ENCODE measurements at regions not wholly inside any gene's neighbourhood (a gene's known extent, or its start where the extent isn't known, plus 50 kb on each side); places are given as distances from the start of the nearest gene placed in this dataset.
"Not testable (repeated sequence)": the region's sequence is repeated elsewhere in the genome, so short reads cannot be mapped to it uniquely, and the experiment has no call there.

- no peak for DNase-seq (ENCODE audit: low spot score)
Measured at GRCh38 chr12:127503246-127503645, 763.7 kb upstream of the TMEM132C start.

DNA sequence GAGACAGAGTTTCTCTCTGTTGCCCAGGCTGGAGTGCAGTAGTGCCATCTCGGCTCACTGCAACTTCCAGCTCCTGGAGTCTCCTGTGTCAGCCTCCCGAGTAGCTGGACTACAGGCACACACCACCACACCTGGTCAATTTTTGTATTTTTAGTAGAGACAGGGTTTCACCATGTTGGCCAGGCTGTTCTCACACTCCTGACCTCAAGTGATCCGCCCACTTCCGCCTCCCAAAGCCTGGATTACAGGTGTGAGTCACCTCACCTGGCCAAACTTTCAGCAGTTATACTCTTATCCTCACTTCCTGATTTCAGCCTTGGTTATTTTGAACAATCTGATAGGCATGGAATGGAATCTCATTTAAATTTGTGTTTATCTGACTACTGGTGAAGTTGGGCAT lies 763.0 kb upstream of the TMEM132C start:
- DNase-seq (ENCODE audit: low spot score), result not testable (repeated sequence)

DNA sequence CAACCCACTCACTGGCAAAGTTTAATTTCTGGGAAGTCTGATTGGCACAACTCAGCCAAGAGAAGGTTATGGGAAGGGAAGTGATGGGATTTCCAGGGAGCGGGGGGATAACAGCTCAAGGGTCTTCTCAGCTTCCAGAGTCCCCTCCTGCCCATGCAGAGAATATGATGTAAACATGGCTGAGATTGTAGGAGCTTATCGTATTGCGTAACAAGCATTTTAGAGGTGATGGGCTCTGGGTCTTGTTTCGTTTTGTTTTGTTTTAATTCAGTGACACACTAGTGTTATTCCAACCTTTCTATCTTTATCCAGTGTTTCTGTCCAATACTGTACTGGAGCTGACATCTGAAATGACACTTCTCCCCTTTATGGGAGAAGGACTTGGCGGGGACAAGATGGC lies 762.1 kb upstream of the TMEM132C start:
- DNase-seq (ENCODE audit: low spot score), result no peak

GRCh38 chr12:127507341-127507740 lies 759.6 kb upstream of the TMEM132C start:
- no peak for DNase-seq (ENCODE audit: low spot score)

GRCh38 chr12:127509066-127509778 lies 757.7 kb upstream of the TMEM132C start:
- DNase-seq (ENCODE audit: low spot score), result no peak

DNA sequence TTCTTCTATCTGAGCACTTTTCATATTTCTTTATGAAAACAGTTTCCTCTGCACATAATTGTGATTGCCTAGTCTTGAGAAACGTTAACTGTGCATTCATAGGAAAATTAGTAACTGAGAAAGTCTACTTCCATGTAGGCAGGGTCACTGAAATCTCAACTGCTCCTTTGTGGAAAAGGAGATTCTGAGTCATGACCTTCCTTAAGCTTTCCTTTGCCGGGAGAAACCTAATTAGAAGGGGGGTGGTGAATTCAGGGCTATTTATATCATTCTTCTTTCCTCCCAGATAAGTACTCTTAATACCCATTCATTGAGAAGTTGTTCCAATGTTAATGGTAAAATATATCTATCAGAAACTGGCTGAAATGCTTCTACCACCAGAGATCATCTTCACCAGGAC lies 751.0 kb upstream of the TMEM132C start:
- no peak for DNase-seq (ENCODE audit: low spot score)

GRCh38 chr12:127516467-127516866 lies 750.5 kb upstream of the TMEM132C start:
- no peak for DNase-seq (ENCODE audit: low spot score)

DNA sequence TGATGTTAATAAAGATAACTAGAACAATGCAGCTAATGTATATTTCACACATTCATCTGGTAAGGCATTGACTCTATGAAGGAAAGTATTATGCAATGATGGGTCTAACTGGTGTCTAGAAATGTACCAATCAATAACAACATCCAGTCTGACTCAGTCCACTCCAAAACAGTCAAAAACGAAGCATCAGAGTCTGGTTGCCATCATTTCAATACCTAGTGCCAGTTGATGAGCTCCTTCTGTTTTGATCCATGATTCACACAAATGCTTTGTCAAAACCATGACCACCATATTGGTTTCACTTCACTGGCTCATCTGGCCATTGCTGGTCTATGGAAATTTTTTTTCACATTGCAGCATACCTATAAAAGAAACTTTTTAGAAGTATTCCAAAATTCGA lies 747.2 kb upstream of the TMEM132C start:
- no peak for DNase-seq (ENCODE audit: low spot score)

DNA sequence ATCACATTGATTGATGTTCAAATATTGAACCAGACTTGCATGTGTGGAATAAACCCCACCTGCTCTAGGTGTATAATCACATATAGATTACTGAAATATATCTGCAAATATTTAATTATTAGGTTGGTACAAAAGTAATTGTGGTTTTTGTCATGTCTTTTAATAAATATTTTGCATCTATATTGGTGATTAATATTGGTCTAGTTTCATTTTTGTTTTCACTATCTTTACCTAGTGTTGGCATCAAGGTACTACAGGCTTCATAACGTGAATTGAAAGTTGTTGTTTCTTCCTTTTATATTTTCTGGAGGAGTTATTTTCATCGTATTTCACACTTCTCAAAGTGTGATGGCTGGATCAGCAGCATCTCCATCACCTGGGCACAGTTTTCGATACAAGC lies 740.0 kb upstream of the TMEM132C start:
- DNase-seq (ENCODE audit: low spot score), result no peak

DNA sequence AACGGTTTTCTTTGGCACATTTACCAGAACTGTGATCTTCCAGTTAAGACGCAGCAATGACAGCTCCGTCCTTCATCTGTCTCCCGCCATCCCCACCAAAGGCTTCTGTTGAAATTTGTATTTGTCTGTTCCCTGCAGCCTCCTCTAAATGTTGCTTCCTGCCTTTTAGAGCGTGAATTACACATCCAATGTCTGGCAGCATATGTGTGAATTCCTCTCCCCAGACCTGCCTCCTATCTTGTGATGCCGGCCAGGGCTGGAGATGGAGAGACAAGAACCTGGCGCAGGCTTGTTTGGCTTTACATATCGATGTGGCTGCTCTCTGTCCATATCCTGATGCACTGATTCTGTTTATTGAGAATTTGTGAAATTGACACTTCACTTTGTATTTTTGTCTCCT lies 738.4 kb upstream of the TMEM132C start:
- no peak for DNase-seq (ENCODE audit: low spot score)

GRCh38 chr12:127531542-127531941 lies 735.4 kb upstream of the TMEM132C start:
- DNase-seq (ENCODE audit: low spot score), result no peak

DNA sequence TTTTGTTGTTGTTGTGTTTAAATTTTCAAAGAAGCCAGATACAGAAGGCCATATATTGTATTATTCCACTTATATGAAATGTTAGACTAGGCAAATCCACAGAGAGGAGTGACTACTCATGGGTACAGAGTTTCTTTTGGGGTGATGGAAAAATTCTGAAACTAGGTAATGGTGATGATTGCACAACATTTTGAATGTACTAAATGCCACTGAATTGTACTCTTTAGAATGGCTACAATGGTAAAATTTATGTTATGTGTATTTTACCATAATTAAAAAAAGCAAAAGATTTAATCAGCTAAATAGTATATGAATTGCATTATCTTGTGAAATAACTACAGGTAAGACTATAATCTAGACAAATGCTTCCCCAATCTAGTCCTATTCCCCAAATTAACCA lies 733.6 kb upstream of the TMEM132C start:
- no peak for DNase-seq (ENCODE audit: low spot score)

DNA sequence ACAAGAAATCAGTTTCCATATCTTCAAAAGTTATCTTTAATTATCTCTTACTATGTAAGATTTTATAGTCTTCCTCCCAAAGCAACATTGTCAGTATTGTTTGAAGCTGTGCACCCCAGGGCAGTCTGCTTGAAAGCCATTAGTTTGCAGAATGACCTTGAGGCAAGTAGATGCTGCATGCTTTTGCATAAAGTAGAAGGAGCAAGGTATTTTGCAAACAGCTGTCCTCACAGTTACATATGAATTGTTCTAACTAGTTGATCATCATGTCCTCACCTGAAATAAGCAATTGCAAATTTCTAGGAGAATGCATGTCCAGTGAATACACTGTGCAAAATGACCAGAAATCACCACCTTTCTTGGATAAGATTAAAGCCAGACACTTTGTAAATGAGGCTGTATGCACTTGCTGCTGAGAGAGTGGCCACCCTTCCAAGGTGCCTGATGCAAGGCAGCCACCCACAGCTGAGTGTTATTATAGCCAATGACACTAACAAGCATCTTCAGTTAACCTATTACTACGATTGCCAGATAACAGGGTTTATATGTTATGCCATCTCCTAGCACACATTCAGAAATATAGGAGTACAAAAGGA lies 730.0 kb upstream of the TMEM132C start:
- DNase-seq (ENCODE audit: low spot score), result no peak

GRCh38 chr12:127538316-127538715 lies 728.7 kb upstream of the TMEM132C start:
- DNase-seq (ENCODE audit: low spot score), result no peak

DNA sequence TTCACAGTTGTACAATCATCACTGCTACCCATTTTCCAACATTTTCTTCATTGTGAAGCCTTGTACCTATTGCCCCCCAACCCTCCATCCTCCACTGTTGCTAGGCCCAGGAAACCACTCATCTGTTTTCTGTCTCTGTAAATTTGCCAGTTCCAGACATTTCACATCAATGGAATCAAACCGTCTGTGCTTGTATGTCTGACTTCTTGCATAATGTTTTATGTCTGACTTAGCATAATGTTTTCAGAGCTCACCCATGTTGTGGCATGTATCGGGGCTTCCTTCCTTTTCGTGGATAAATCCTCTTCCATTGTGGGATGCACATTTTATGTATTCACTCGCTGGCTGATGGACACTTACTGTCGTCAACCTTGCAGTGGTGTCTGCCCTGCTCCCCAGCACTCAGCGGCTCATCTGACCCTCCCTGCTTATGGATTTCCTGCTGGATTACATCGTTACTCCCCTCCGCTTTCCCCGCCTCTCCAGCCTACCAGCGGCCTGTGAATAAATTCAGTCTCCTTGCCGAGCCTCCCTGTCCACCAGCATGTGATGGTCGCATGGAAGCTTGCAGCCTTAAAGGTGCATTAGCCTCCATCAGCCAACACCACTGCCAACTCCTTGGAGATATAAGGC lies 727.6 kb upstream of the TMEM132C start:
- peak; percentile 6 for DNase-seq (ENCODE audit: low spot score)

DNA sequence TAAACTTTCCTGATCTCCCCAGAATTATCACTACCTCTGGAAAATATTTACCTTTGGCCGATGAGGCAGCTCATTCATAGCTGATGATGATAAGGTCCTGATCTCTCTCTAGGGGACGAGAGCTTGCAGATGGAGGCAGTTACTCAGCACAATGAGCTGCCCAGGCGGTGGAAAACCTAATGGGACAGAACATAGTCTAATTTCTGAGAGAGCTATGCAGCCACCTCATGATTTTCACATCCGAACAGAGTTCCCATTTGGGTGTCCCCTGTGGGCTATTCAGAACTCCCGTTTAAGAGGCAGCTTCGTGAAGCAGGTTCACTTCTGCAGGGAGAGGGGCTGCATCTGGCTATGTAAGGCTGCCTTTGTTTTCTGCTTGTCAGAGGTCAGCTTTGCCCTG lies 724.6 kb upstream of the TMEM132C start:
- DNase-seq (ENCODE audit: low spot score), result no peak

- DNase-seq (ENCODE audit: low spot score), result no peak
Measured at GRCh38 chr12:127542931-127543330, 724.0 kb upstream of the TMEM132C start.

DNA sequence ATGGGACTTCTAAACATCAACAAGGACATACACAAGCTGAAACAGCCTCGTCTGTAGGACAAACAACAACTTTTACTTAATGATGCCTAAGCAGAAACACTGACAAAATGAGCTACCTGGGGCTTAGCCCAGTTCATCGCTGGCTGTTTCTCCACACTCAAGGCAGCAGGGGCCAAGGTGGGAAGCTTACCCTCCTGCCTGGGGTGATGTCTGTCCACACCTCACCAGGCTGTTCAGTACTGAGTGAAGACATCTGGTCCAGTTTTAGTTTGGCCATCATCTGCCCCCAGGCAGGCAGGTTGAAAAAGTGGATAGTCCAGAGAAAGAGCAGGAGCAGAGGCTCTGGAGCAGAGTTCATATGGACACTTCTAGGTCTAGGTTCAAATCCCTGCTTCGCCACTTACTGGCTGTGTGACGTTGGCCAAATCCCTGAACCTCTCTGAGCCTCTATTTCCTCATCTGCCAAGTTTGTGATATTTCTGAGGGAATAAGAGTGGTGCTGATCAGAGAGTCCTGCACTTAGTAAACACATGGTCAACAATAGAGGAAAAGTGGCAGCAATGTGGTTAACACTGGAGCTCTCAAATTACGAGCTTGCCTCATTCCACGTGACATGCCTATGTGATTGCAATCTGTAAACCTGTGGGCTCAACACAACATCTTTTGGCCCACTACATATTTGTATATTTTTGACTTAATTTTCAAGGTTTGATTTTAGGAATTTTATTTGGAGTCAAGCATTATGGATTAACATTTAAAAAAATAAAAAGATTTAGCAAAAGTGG lies 720.1 kb upstream of the TMEM132C start:
- no peak for DNase-seq (ENCODE audit: low spot score)

DNA sequence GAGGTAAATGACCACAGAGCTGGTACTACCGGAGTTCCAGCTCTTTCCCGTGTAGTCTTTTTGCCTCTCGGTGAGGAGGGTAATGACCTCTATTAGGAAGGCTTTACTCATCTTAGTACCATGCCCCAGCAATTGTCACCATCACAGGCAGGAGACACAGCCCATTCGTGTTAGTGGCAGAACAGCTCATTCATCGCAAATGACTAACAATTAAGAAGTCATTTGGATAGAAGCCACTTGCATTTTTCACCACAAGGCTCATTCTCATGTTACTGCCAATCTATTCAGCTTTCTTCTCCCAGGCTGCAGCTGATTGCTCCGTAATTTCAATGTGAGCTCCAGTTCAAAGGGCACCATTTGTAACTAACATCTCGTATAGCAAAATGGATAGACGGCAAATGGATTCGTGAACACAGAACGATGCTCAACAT lies 718.8 kb upstream of the TMEM132C start:
- DNase-seq (ENCODE audit: low spot score), result no peak

GRCh38 chr12:127550271-127550670 lies 716.7 kb upstream of the TMEM132C start:
- DNase-seq (ENCODE audit: low spot score), result no peak

DNA sequence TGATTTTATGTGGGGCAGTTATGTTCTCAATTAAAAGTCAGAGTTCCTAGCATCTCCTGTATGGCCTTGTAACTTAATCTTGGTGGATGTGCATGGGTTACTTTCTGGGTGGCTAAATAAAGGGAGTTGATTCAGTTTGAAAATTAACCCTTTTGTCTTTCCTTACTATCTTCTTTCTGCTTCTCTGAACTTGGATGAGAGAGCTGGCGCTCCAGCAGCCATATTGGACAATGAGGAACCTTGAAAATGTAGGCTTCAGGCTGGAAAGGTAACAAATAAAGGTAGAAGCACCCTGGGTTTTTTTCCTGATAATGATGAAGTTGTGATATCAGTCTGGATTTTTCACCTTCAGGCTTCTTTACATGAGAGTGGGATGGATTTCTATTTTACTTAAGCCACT lies 714.1 kb upstream of the TMEM132C start:
- no peak for DNase-seq (ENCODE audit: low spot score)

GRCh38 chr12:127555071-127555470 lies 711.9 kb upstream of the TMEM132C start:
- DNase-seq (ENCODE audit: low spot score), result no peak
